HepG2 (cell line): ENCODE measurements at regions not wholly inside any gene's neighbourhood (a gene's known extent, or its start where the extent isn't known, plus 50 kb on each side); places are given as distances from the start of the nearest gene placed in this dataset.
A peak's percentile ranks its signal among the peaks of the same experiment; 100 is the strongest.

Experiments used
- ATAC-seq: fragments of 200-7000 bp; cut with Tn5 transposase; 3 replicates; pipeline ENCODE4 v1.9.1; 2020; ENCODE audit warnings: mild to moderate bottlenecking, moderate library complexity
- BruUV-seq: library from RNA; stranded (reverse); fragments of 400-500 nt; replicated peaks from 2 replicates; lab custom pipeline; 2021; lab: Mats Ljungman, UMichigan
- CTCF ChIA-PET: fragments of 300-600 bp; formaldehyde crosslinking; extraction: SDS; loops from one replicate; lab custom pipeline; 2021; ENCODE audit warnings: low total read pairs, inconsistent platforms, low intra/inter-chr PET ratio; lab: Yijun Ruan, JAX
- POLR2A ChIA-PET: fragments of 350-600 bp; sonication (Branson Sonifier 250); formaldehyde crosslinking; loops from one replicate; lab custom pipeline; 2020; ENCODE audit warnings: antibody characterized with exemption, inconsistent platforms; lab: Yijun Ruan, JAX
- DNase-seq: peaks from one replicate; pipeline ENCODE4 v3.0.0-alpha.2; 2015; ENCODE audit warnings: low spot score
- FAIRE-seq: peaks from 3 replicates; lab custom pipeline; 2011; peaks lifted over from hg19 to GRCh38; lab: Jason Lieb, UNC
- H2AFZ ChIP-seq: one replicate; pipeline ENCODE4 v1.6.1; 2011; ENCODE audit warnings: low read length, inconsistent platforms
- H3K27ac ChIP-seq: fragments of 300-600 bp; 3 replicates; pipeline ENCODE4 v1.8.0; 2011; ENCODE audit warnings: mixed run types, mild to moderate bottlenecking, mixed read lengths, low read length, inconsistent platforms; ENCODE audit not compliant: insufficient read depth; ENCODE audit errors: extremely low read length
- H3K27me3 ChIP-seq, 2 experiments: fragments of 200-600 bp in 1 of 2; 2 replicates in 1 of 2; 3 replicates in 1 of 2; pipeline versions ENCODE4 v1.6.0 to v1.8.0; 2011; ENCODE audit warnings: low read length in 2 of 2, mild to moderate bottlenecking in 2 of 2, moderate library complexity in 2 of 2, inconsistent platforms in 1 of 2; ENCODE audit not compliant: insufficient read depth in 2 of 2, control insufficient read depth in 1 of 2
- H3K36me3 ChIP-seq, 2 experiments: fragments of 200-600 bp in 1 of 2; replicated peaks in 1 of 2; 2 replicates in 1 of 2; 3 replicates in 1 of 2; pipeline versions ENCODE4 v1.5.1 to v1.8.0; 2011; ENCODE audit warnings: low read length in 2 of 2, inconsistent platforms in 1 of 2; ENCODE audit not compliant: insufficient read depth in 2 of 2, control insufficient read depth in 1 of 2
- H3K4me1 ChIP-seq: 2 replicates; pipeline ENCODE4 v1.5.1; 2012; ENCODE audit warnings: low read length, inconsistent platforms; ENCODE audit not compliant: insufficient read depth
- H3K4me2 ChIP-seq: 2 replicates; pipeline ENCODE4 v1.6.0; 2011; ENCODE audit warnings: low read depth, low read length, inconsistent platforms
- H3K4me3 ChIP-seq, 3 experiments: fragments of 200-600 bp in 1 of 3; sonication (generic), shearing (Covaris generic) in 1 of 3; replicated peaks in 1 of 3; 2 replicates each; pipeline ENCODE4 v1.5.1; 2011 to 2016; ENCODE audit warnings: low read length in 3 of 3, inconsistent platforms in 2 of 3, low read depth in 2 of 3, mild to moderate bottlenecking in 2 of 3, control low read depth in 1 of 3, mixed read lengths in 1 of 3; ENCODE audit not compliant: insufficient read depth in 1 of 3
- H3K79me2 ChIP-seq: one replicate; pipeline ENCODE4 v1.6.1; 2011; ENCODE audit warnings: low read length, inconsistent platforms; ENCODE audit not compliant: insufficient read depth
- H3K9ac ChIP-seq: 2 replicates; pipeline ENCODE4 v1.6.0; 2011; ENCODE audit warnings: mild to moderate bottlenecking, low read depth, low read length, inconsistent platforms; ENCODE audit not compliant: insufficient read depth
- H3K9me3 ChIP-seq: 2 replicates; pipeline ENCODE4 v1.5.1; 2012; ENCODE audit warnings: mild to moderate bottlenecking, low read length
- H4K20me1 ChIP-seq: 2 replicates; pipeline ENCODE4 v1.6.0; 2011; ENCODE audit warnings: inconsistent platforms, mild to moderate bottlenecking, low read length, moderate library complexity; ENCODE audit not compliant: insufficient read depth
- KLF11 ChIP-seq: IDR thresholded peaks from 2 replicates; pipeline ENCODE4 v1.6.1; 2016; ENCODE audit warnings: missing compliant biosample characterization
- MTERF4 ChIP-seq: sonication (generic); formaldehyde crosslinking; IDR thresholded peaks from 2 replicates; pipeline ENCODE4 v1.8.0; 2023; ENCODE audit warnings: mild to moderate bottlenecking, missing genetic modification reagents
- NFYB ChIP-seq: sonication (generic); formaldehyde crosslinking; IDR thresholded peaks from 2 replicates; pipeline ENCODE4 v1.4.0; 2020; ENCODE audit warnings: missing genetic modification reagents
- NR2C2 ChIP-seq: sonication (generic); formaldehyde crosslinking; IDR thresholded peaks from 2 replicates; pipeline ENCODE4 v1.4.0; 2020; ENCODE audit warnings: missing genetic modification reagents, mild to moderate bottlenecking, moderate library complexity, borderline replicate concordance
- NRL ChIP-seq: sonication (generic); formaldehyde crosslinking; IDR thresholded peaks from 2 replicates; pipeline ENCODE4 v1.5.0; 2020; ENCODE audit warnings: missing genetic modification reagents, mild to moderate bottlenecking, moderate library complexity, borderline replicate concordance
- POLR2A ChIP-seq, 2 experiments: IDR thresholded peaks; 2 replicates each; pipeline ENCODE4 v1.6.1; 2011; ENCODE audit warnings: low read depth in 2 of 2, low read length in 2 of 2, mild to moderate bottlenecking in 1 of 2, moderate library complexity in 1 of 2; ENCODE audit not compliant: insufficient read depth in 1 of 2
- RXRA ChIP-seq: sonication (generic); formaldehyde crosslinking; IDR thresholded peaks from 2 replicates; pipeline ENCODE4 v1.5.1; 2020; ENCODE audit warnings: missing genetic modification reagents
- SRSF1 ChIP-seq: fragments of 200-400 bp; formaldehyde crosslinking; optimal IDR thresholded peaks from 2 replicates; pipeline ENCODE3; 2017; ENCODE audit warnings: mild to moderate bottlenecking, low read depth, low read length, moderate library complexity
- SSRP1 ChIP-seq: IDR thresholded peaks from 2 replicates; pipeline ENCODE4 v1.6.1; 2016; ENCODE audit warnings: control low read depth
- STAG1 ChIP-seq: sonication (generic); formaldehyde crosslinking; IDR thresholded peaks from 2 replicates; pipeline ENCODE4 v1.4.0; 2020; ENCODE audit warnings: missing genetic modification reagents
- TEAD2 ChIP-seq: sonication (generic); formaldehyde crosslinking; IDR thresholded peaks from 2 replicates; pipeline ENCODE4 v1.9.0; 2021; ENCODE audit warnings: missing genetic modification reagents
- TRIM22 ChIP-seq: fragments of 450-650 bp; IDR thresholded peaks from 2 replicates; pipeline ENCODE4 v1.6.1; 2017
- XRCC5 ChIP-seq: fragments of 200-400 bp; formaldehyde crosslinking; optimal IDR thresholded peaks from 2 replicates; pipeline ENCODE3; 2017; ENCODE audit warnings: mild to moderate bottlenecking, low read length
- ZNF431 ChIP-seq: sonication (generic); formaldehyde crosslinking; IDR thresholded peaks from 2 replicates; pipeline ENCODE4 v1.9.0; 2022; ENCODE audit warnings: missing genetic modification reagents, low read depth, mild to moderate bottlenecking, borderline replicate concordance
- ZNF546 ChIP-seq: sonication (generic); formaldehyde crosslinking; conservative IDR thresholded peaks from 2 replicates; pipeline ENCODE4 v1.8.1; 2023; ENCODE audit warnings: mild to moderate bottlenecking, missing genetic modification reagents
- ZNF597 ChIP-seq: sonication (generic); formaldehyde crosslinking; IDR thresholded peaks from 2 replicates; pipeline ENCODE4 v1.5.0; 2020; ENCODE audit warnings: missing genetic modification reagents
- ZNF746 ChIP-seq: sonication (generic); formaldehyde crosslinking; IDR thresholded peaks from 2 replicates; pipeline ENCODE4 v1.8.0; 2022; ENCODE audit warnings: mild to moderate bottlenecking, missing genetic modification reagents
- WGBS: methylation state at CpG from one replicate; pipeline ENCODE4 v1.1.6; 2017; ENCODE audit warnings: low lambda C conversion rate; 5-methylcytosine and 5-hydroxymethylcytosine counted together
- in situ Hi-C: cut with HindIII; loops from 2 replicates; pipeline ENCODE4 v1.10.0; 2017; ENCODE audit warnings: low pct_unique_long_range_greater_than_20kb; ENCODE audit not compliant: extremely low pct_ligation_motif_present
- intact Hi-C: fragments of 100-400 bp; cut with micrococcal nuclease; formaldehyde crosslinking; loops from one replicate; pipeline ENCODE4 v1.10.0; 2022; ENCODE audit not compliant: unreplicated experiment
- TF ChIP-seq, protein P1 (sequence below): sonication (generic); formaldehyde crosslinking; IDR thresholded peaks from 2 replicates; pipeline ENCODE4 v1.5.1; 2020; ENCODE audit warnings: missing genetic modification reagents, mild to moderate bottlenecking, borderline replicate concordance

GRCh38 chr20:56848561-56848960 is 219.5 kb downstream of the TFAP2C start (continued):
- TF ChIP-seq ZNF597 (no peak), ZNF746 (CRISPR knock-in tag) (no peak), SSRP1 (no peak), TRIM22 (no peak), XRCC5 (no peak), TEAD2 (CRISPR knock-in tag) (no peak), STAG1 (no peak), ZNF546 (CRISPR knock-in tag) (no peak), ZNF431 (no peak)

DNA sequence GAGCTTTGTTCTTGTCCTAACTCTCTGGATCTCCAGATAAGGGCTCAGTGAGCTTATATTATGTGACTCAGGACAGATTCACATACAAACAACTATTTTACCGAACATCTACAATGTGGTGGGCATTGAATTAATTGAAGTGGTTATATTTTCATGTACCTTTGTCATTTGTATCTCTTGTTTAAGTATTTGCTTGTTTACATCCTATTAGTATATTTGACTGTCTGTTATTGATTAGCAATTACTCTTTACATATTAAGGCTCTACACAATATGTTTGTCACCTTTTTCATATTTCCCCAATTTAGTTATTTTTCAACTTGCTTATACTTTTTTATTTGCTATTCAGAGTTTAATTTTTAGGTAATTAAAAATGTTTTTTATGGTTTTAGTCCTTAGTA is 222.4 kb downstream of the TFAP2C start:
- H3K4me1 ChIP-seq, result no peaks in the 10 kb centered on the region

More for the DNA sequence above, 222.4 kb downstream of the TFAP2C start:
- Histone ChIP-seq H2AFZ (no peak overlapping the region), H3K27me3 (peaks cover 0 to 6% of the 10 kb centered on the region in 2 experiments; a peak in 1 of 5 replicates), H4K20me1 (no peaks in the 10 kb centered on the region), H3K79me2 (no peaks in the 10 kb centered on the region), H3K36me3 (no peaks in the 10 kb centered on the region), H3K9ac (no peak overlapping the region), H3K9me3 (no peaks in the 10 kb centered on the region), H3K4me2 (no peak overlapping the region), H3K27ac (no peak overlapping the region), H3K4me3 (no peak overlapping the region)
- in situ Hi-C loops, result no loop called here
- BruUV-seq, result no TSS peak
- DNase-seq, result no peak
- ChIA-PET POLR2A (no interaction called here), CTCF (no interaction called here)
- WGBS, result 0% methylated on average over 1 of the region's 1 CpG
- intact Hi-C loops, result no loop called here
- TF ChIP-seq NFYB (CRISPR knock-in tag) (no peak), KLF11 (CRISPR knock-in tag) (no peak), NRL (CRISPR knock-in tag) (no peak), NR2C2 (CRISPR knock-in tag) (no peak), POLR2A (IDR thresholded peaks at IDR 0.05; ENCODE audit: insufficient read depth in 1 of 2, low read depth in 2 of 2, low read length in 2 of 2) (no peak), RXRA (CRISPR knock-in tag) (no peak), SRSF1 (no peak), MTERF4 (CRISPR knock-in tag) (no peak)
- TF ChIP-seq, protein P1, sequence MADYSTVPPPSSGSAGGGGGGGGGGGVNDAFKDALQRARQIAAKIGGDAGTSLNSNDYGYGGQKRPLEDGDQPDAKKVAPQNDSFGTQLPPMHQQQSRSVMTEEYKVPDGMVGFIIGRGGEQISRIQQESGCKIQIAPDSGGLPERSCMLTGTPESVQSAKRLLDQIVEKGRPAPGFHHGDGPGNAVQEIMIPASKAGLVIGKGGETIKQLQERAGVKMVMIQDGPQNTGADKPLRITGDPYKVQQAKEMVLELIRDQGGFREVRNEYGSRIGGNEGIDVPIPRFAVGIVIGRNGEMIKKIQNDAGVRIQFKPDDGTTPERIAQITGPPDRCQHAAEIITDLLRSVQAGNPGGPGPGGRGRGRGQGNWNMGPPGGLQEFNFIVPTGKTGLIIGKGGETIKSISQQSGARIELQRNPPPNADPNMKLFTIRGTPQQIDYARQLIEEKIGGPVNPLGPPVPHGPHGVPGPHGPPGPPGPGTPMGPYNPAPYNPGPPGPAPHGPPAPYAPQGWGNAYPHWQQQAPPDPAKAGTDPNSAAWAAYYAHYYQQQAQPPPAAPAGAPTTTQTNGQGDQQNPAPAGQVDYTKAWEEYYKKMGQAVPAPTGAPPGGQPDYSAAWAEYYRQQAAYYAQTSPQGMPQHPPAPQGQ (CRISPR knock-in tag), result no peak
- FAIRE-seq, result peak; percentile 52
- no peak for ATAC-seq
